ENCODE measurements at regions not wholly inside any gene's neighbourhood (a gene's known extent, or its start where the extent isn't known, plus 50 kb on each side); places are given as distances from the start of the nearest gene placed in this dataset.
A peak's percentile ranks its signal among the peaks of the same experiment; 100 is the strongest.
"Not testable (repeated sequence)": the region's sequence is repeated elsewhere in the genome, so short reads cannot be mapped to it uniquely, and the experiment has no call there.

DNA sequence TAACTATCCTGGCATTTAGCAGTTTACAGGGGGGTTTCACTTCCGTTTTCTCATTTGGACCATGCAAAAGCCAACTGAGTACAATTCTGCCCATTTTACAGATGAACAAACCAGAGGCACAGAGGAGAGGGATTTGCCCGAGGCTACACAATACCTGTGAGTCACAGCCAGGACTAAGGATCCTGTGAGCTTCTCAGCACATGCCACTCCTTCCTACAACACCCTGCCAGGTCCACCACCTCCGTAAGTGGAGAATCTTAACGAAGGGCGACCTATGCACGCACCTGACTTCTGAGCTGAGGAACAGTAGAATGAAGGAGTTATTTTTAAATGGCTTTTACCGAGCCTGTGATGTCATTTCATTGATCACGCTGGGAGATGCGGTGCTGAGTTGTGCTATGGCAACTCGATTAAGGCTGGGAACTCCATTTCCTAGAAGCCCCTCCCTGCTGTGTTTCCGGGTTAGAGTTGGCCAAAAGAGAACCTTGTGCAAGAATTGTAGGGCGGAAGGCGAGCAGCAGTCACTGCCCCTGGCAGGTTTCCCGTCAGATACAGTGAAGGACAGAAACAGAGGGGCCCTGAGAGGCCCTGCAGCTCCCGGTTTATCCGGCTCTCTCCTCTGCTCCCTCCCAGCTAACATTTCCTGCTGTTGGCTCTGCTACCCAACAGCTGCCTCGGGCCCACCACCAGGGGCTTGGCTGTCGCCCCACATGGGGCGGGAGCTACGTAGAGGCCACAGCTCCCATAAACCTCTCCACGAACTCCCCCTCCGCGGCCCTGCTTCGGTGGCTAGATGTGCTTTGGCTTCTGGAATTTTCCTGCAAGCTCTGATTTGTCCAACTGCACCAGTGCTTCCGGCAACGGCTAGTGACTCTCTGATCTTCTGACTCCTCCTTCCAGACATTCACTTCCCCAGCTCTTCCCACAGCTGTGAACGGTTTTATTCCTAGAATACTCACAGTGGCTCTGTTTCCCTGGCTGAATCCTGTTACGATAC is 75.1 kb upstream of the USP9X start:
- in situ Hi-C loops (cut with HindIII; ENCODE audit: low pct_unique_long_range_greater_than_20kb, low sequenced_read_pairs) = no loop called here
- DNase-seq (ENCODE audit: low read depth in 1 of 2, low spot score in 1 of 2) = peak; percentile 6 to 86
- no peak for TF ChIP-seq JUND (IDR thresholded peaks at IDR 0.05; ENCODE audit: low read depth)

DNA sequence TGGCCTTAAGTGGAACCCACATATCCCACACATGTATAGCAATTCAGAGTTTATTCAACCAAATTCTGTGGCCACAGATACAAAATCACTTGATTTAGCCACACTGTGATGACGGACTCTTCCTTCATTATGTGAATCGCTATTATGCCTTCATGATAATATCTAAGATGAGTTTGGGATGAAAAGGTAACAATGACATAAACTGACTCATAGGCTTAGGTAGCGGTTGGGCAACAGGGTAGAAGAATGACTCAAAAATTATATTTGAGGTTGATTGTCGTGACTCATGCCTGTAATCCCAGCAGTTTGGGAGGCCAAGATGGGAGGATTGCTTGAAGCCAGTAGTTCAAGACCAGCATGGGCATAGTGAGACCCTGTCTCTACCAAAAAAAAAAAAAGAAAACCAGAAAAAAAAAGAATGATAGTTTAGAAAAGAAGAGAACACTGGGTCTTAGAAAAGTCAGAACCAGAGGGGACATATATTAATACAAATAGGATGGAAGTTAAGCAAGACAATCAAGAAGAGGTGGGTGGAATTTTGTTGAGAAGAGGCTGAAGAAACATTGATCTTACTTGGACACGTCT is 70.4 kb upstream of the USP9X start:
- no peak for DNase-seq (ENCODE audit: low read depth in 1 of 2, low spot score in 1 of 2)
- TF ChIP-seq JUND (IDR thresholded peaks at IDR 0.05; ENCODE audit: low read depth) = no peak
- in situ Hi-C loops (cut with HindIII; ENCODE audit: low pct_unique_long_range_greater_than_20kb, low sequenced_read_pairs) = no loop called here

DNA sequence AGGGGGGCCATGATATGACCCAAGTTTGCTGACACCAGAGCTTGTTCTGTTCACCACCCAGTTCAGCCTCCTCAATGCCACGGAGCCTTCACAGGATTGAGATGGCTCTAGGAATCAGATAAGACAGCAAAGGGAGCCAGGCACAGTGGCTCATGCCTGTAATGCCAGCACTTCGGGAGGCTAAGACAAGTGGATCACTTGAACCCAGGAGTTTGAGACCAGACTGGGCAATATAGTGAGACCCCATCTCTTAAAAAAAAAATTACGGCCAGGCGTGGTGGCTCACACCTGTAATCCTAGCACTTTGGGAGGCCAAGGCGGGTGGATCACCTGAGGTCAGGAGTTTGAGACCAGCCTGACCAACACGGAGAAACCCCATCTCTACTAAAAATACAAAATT is 67.5 kb upstream of the USP9X start:
- in situ Hi-C loops (cut with HindIII; ENCODE audit: low pct_unique_long_range_greater_than_20kb, low sequenced_read_pairs); DNase-seq (ENCODE audit: low read depth in 1 of 2, low spot score in 1 of 2): not testable (repeated sequence)

DNA sequence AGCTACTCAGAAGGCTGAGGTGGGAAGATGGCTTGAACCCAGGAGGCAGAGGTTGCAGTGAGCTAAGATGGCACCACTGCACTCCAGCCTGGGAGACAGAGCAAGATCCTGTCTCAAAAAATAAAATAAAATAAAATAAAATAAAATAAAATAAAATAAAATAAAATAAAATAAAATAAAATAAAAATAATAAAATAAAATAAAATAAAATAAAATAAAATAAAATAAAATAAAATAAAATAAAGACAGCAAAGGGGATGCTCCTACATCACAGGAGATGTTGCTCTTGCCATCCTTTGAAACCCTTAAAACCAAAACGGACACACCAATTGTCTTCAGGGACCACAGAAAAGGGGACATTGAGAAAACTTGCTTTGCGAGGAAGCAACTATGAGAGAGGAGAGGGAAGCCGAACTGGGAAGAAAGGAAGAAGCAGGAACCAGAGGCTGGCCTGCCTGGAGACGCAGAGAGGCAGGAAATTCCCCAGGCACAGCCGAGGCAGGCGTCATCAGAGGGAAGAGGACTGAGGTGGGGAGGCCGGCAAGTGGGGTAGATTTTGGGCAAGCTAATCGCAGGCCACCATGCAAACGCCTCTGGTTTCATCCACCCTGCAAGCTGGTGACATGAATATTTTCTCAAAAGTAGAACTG is 66.7 kb upstream of the USP9X start:
- DNase-seq (ENCODE audit: low read depth in 1 of 2, low spot score in 1 of 2); in situ Hi-C loops (cut with HindIII; ENCODE audit: low pct_unique_long_range_greater_than_20kb, low sequenced_read_pairs): not testable (repeated sequence)

DNA sequence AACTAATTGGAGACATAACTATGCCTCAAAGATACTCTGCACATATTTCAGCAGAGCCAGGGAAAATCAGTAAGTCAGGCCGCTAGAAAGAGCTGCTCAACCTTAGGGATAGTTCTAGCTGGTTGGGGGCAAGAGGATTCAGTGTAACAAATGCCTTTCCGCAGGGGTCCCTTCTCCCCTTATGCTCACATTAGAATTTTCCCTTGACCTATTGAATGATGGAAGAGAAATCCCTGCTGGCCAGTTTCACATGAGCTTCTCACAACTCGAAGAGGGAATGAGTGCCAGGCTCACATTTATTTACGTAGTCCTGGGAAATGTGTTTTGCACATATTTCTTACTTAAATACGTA is 66.2 kb upstream of the USP9X start:
- no peak for DNase-seq (ENCODE audit: low read depth in 1 of 2, low spot score in 1 of 2)
- no peak for TF ChIP-seq JUND (IDR thresholded peaks at IDR 0.05; ENCODE audit: low read depth)
- in situ Hi-C loops (cut with HindIII; ENCODE audit: low pct_unique_long_range_greater_than_20kb, low sequenced_read_pairs) = no loop called here

DNA sequence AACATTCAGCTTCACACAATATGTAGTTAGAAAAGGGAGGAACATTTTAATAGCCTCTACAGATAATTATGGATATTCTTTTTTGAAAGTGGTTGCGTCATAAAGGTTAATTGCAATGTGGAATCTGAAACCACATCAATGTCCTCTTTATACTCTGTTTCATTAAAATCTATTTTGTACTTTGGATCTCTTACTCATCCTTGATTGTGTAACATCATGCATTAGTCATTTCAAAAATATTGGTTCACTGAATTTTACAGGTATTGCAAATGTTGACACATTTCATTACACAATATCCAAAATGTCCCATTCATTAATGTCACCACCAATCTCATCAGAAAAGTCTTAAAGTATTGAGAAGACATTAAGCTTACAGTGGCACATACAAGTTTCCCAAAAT is 62.7 kb upstream of the USP9X start:
- DNase-seq (ENCODE audit: low read depth in 1 of 2, low spot score in 1 of 2) = no peak
- no peak for TF ChIP-seq JUND (IDR thresholded peaks at IDR 0.05; ENCODE audit: low read depth)
- in situ Hi-C loops (cut with HindIII; ENCODE audit: low pct_unique_long_range_greater_than_20kb, low sequenced_read_pairs) = no loop called here

DNA sequence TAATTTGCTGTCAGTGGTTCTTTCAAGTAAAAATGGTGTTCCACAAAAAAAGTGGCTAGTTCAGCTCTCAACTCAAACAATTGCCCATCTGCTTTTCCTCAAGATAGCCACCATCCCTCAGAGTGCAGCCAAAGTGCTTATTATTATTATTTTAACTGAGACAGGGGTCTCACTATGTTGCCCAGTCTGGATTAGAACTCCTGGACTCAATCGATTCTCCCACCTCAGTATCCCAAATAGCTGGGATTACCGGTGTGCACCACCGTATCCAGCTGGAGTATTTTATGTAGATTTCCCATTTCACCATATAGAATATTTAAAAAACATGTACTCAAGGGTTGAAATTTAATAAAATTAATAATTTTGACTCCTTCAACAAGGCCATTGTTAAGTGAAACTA is 62.1 kb upstream of the USP9X start:
- in situ Hi-C loops (cut with HindIII; ENCODE audit: low pct_unique_long_range_greater_than_20kb, low sequenced_read_pairs) = no loop called here
- DNase-seq (ENCODE audit: low read depth in 1 of 2, low spot score in 1 of 2) = no peak

DNA sequence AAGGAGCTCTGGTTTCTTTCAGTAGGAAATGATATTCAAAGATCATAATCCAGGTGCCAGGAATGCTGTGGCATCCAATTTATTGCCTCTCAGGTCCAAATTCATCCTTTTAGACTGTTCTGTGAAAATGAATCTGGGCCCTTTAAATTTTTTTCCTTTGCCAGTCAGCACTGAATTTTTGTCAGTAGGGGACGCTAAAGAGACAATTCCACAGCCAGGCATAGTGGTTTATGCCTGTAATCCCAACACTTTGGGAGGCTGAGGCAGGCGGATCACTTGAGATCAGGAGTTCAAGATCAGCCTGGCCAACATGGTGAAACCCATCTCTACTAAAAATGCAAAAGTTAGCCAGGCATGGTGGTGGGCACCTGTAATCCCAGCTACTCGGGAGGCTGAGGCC is 60.9 kb upstream of the USP9X start:
- DNase-seq (ENCODE audit: low read depth in 1 of 2, low spot score in 1 of 2) = peak in 1 of 2 experiments; percentile 51
- in situ Hi-C loops (cut with HindIII; ENCODE audit: low pct_unique_long_range_greater_than_20kb, low sequenced_read_pairs) = not testable (repeated sequence)

More for the DNA sequence above, 62.1 kb upstream of the USP9X start:
- no peak for TF ChIP-seq JUND (IDR thresholded peaks at IDR 0.05; ENCODE audit: low read depth)

DNA sequence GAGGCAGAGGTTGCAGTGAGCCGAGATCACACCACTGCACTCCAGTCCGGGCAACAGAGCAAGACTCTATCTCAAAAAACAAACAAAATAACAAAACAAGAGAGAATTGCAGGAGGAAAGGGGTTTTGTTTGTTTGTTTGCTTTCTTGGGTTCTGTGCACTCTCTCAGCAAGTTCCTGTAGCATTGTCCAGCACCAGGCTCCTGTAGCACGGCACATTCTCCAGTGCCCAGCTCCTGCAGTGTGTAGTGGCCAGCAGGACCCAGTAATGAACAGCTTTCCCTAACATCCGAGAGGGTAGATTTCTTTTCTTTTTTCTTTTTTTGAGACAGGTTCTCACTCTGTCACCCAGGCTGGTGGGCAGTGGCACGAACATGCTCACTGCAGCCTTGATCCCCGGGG is 60.5 kb upstream of the USP9X start:
- in situ Hi-C loops (cut with HindIII; ENCODE audit: low pct_unique_long_range_greater_than_20kb, low sequenced_read_pairs) = no loop called here
- TF ChIP-seq JUND (IDR thresholded peaks at IDR 0.05; ENCODE audit: low read depth) = no peak
- DNase-seq (ENCODE audit: low read depth in 1 of 2, low spot score in 1 of 2) = no peak

DNA sequence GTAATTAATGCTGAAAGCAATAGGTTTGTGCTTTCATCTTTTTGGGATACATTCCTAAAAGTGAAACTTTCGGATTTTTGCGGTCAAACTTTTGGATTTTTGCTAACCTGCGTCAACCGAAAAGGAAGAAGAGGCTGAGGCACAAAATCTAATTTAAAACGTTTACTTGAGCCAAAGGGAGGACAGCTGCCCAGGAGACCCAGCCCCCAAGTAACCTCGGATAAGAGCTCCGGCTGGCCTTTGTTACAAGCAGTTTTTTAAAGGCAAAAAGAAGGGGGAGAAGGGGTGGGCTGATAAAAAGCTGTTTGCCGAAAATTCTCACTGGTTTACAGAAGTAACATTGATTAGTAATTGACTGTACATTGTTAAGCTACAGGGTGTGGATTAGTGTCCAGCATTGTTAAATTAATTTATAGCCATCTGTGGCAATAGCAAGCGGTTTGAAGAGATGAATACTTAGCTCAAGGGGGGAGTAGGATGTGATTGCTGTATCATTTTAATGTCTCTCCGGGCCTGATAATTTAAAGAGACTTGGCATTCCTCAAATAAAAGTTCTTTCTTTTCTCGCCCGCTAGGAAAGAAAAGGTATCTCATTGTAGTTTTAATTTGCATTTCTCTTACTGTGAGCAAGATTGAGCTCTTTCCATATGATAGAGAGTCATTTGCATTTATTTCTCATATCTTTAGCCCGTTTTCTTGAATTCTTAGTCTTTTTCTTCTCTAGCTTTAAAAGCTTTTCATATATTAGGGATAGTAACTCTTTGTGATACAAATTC is 59.1 kb upstream of the USP9X start:
- TF ChIP-seq JUND (IDR thresholded peaks at IDR 0.05; ENCODE audit: low read depth) = no peak
- DNase-seq (ENCODE audit: low read depth in 1 of 2, low spot score in 1 of 2) = no peak
- in situ Hi-C loops (cut with HindIII; ENCODE audit: low pct_unique_long_range_greater_than_20kb, low sequenced_read_pairs) = no loop called here

DNA sequence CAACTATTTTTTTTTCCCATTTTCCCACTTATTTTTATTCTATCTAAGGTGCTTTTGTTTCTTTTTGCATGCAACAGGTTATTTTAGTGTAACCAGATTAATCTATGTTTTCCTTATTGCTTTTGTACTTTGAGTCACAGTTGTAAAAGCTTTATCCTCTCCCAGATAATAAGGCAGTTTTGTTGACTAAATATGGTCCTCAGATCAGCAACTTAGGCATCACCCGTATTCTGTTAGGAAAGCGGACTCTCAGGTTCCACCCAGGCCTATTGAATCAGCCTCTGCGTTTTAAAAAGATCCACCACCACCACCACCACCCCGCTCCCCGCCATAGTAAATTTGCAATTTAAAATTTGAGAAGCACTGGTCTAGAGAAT is 58.6 kb upstream of the USP9X start:
- DNase-seq (ENCODE audit: low read depth in 1 of 2, low spot score in 1 of 2) = no peak
- in situ Hi-C loops (cut with HindIII; ENCODE audit: low pct_unique_long_range_greater_than_20kb, low sequenced_read_pairs) = no loop called here
- TF ChIP-seq JUND (IDR thresholded peaks at IDR 0.05; ENCODE audit: low read depth) = no peak

DNA sequence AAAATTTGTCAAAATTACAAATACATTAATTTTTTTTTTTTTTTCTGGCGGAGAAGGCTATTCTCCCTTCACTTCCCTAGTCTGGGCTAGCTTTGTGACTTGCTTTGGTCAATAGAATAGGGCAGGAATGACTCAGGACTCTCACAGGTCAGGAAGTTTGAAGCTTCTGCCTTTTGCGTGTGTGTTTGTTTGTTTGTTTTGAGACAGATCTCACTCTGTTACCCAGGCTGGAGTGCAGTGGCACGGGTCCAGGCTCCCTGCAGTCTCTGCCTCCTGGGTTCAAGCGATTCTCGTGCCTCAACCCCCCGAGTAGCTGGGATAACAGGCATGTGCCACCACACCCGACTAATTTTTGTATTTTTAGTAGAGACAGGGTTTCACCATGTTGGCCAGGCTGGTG is 55.9 kb upstream of the USP9X start:
- in situ Hi-C loops (cut with HindIII; ENCODE audit: low pct_unique_long_range_greater_than_20kb, low sequenced_read_pairs) = no loop called here
- DNase-seq (ENCODE audit: low read depth in 1 of 2, low spot score in 1 of 2) = peak in 1 of 2 experiments; percentile 7
- no peak for TF ChIP-seq JUND (IDR thresholded peaks at IDR 0.05; ENCODE audit: low read depth)
